ENCODE measurements at regions not wholly inside any gene's neighbourhood (a gene's known extent, or its start where the extent isn't known, plus 50 kb on each side); places are given as distances from the start of the nearest gene placed in this dataset.

GRCh38 chr10:78332012-78332411 lies 298.3 kb downstream of the RPS24 start:
- TF ChIP-seq CTCF (IDR thresholded peaks at IDR 0.05) (no peak), EZH2 (IDR thresholded peaks at IDR 0.05; ENCODE audit: borderline replicate concordance, insufficient read depth, low read depth, low read length, poor library complexity, severe bottlenecking) (no peak)
